ENCODE measurements at regions not wholly inside any gene's neighbourhood (a gene's known extent, or its start where the extent isn't known, plus 50 kb on each side); places are given as distances from the start of the nearest gene placed in this dataset.

DNA sequence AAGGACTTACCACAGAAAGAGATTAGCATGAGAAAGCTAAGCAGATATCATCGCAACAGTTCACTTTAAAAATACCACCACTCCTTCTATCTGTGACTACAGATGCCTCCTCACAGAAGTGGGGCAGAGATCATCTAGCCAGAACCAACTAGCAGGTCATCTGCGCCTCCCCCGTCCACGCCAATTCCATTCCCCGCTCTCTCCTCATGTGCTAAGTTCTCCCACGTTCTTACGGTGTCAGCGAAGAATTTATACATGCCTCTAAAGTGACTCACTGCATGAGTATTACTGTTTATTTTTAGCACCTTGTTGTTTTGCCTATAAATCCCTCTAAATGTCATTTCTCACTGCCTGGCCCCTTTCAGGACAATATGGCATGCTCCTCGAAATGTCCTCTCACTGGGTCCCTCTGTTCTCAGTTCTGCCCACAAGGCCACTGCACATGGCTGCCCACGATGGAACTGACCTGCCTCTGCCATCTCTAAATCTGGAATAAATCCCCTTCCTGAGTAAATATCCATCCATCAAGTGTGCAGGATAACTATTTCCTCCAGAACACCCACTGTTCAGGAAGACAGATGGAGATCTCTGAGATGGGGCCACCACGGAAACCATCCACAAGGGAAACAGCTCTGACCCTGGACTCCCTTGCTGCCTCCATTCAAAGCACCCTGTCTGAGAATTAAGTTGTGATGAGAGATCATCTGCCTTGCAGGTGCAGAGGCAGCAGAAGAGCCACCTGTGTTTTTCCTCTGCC, 137.7 kb downstream of the IRS1 start:
- TF ChIP-seq, protein P1, sequence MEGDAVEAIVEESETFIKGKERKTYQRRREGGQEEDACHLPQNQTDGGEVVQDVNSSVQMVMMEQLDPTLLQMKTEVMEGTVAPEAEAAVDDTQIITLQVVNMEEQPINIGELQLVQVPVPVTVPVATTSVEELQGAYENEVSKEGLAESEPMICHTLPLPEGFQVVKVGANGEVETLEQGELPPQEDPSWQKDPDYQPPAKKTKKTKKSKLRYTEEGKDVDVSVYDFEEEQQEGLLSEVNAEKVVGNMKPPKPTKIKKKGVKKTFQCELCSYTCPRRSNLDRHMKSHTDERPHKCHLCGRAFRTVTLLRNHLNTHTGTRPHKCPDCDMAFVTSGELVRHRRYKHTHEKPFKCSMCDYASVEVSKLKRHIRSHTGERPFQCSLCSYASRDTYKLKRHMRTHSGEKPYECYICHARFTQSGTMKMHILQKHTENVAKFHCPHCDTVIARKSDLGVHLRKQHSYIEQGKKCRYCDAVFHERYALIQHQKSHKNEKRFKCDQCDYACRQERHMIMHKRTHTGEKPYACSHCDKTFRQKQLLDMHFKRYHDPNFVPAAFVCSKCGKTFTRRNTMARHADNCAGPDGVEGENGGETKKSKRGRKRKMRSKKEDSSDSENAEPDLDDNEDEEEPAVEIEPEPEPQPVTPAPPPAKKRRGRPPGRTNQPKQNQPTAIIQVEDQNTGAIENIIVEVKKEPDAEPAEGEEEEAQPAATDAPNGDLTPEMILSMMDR (IDR thresholded peaks at IDR 0.05; ENCODE audit: borderline replicate concordance, extremely low read depth, low read length, poor library complexity, severe bottlenecking): no peak
- TF ChIP-seq EZH2 (IDR thresholded peaks at IDR 0.05; ENCODE audit: borderline replicate concordance, low read depth, low read length, severe bottlenecking): no peak
- ATAC-seq (ENCODE audit: insufficient read depth, low read depth): no peak
- H3K4me2 ChIP-seq (ENCODE audit: insufficient read depth, low read length): no peak overlapping the region
- H3K79me2 ChIP-seq (ENCODE audit: insufficient read depth, low read length): no peaks in the 10 kb centered on the region
- H3K9ac ChIP-seq (ENCODE audit: low read depth, low read length): no peak overlapping the region
- H3K9me3 ChIP-seq (ENCODE audit: insufficient read depth, low read length, severe bottlenecking): no peaks in the 10 kb centered on the region
- no peak for DNase-seq
- H3K27ac ChIP-seq (ENCODE audit: low read length): no peak overlapping the region
- no peaks in the 10 kb centered on the region for H3K36me3 ChIP-seq (ENCODE audit: insufficient read depth, low read length)
- no peaks in the 10 kb centered on the region for H4K20me1 ChIP-seq (ENCODE audit: insufficient read depth, low read length)
- no peak overlapping the region for H2AFZ ChIP-seq (ENCODE audit: low read depth, low read length)
- H3K27me3 ChIP-seq (ENCODE audit: insufficient read depth, low read length, poor library complexity): no peaks in the 10 kb centered on the region
- H3K4me3 ChIP-seq (ENCODE audit: low read depth in 1 of 2, low read length in 2 of 2): no peak overlapping the region
- no peaks in the 10 kb centered on the region for H3K4me1 ChIP-seq (ENCODE audit: insufficient read depth, low read length)

DNA sequence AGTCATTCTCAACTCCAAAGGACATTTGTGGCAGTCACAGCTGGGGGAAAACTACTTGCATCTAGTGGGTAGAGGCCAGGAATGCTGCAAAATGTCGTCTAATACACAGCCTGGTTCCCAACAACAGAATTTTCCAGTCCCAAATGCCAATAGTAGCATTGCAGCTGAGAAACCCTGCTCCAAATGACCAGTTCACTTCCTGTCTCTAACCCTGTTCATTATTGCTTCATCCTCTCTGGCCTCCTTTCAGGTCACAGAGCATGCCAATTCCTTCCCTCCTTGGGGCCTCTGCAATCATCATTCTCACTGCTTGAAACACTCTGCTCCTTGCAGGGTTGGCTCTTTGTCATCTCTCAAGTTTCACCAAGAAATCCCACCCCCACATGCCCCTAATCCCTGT, 139.1 kb downstream of the IRS1 start:
- TF ChIP-seq, protein P1 (IDR thresholded peaks at IDR 0.05; ENCODE audit: borderline replicate concordance, extremely low read depth, low read length, poor library complexity, severe bottlenecking): no peak
- no peak for TF ChIP-seq EZH2 (IDR thresholded peaks at IDR 0.05; ENCODE audit: borderline replicate concordance, low read depth, low read length, severe bottlenecking)
- ATAC-seq (ENCODE audit: insufficient read depth, low read depth) (no peak), DNase-seq (no peak)
- no peak overlapping the region for H3K27ac ChIP-seq (ENCODE audit: low read length)
- H4K20me1 ChIP-seq (ENCODE audit: insufficient read depth, low read length): no peaks in the 10 kb centered on the region
- no peaks in the 10 kb centered on the region for H3K9me3 ChIP-seq (ENCODE audit: insufficient read depth, low read length, severe bottlenecking)
- H3K36me3 ChIP-seq (ENCODE audit: insufficient read depth, low read length): no peaks in the 10 kb centered on the region
- H3K4me1 ChIP-seq (ENCODE audit: insufficient read depth, low read length): peaks cover 13% of the 10 kb centered on the region
- no peak overlapping the region for H2AFZ ChIP-seq (ENCODE audit: low read depth, low read length)
- H3K9ac ChIP-seq (ENCODE audit: low read depth, low read length): no peak overlapping the region
- no peak overlapping the region for H3K4me2 ChIP-seq (ENCODE audit: insufficient read depth, low read length)
- no peak overlapping the region for H3K4me3 ChIP-seq (ENCODE audit: low read depth in 1 of 2, low read length in 2 of 2)
- H3K79me2 ChIP-seq (ENCODE audit: insufficient read depth, low read length): no peaks in the 10 kb centered on the region
- no peaks in the 10 kb centered on the region for H3K27me3 ChIP-seq (ENCODE audit: insufficient read depth, low read length, poor library complexity)

DNA sequence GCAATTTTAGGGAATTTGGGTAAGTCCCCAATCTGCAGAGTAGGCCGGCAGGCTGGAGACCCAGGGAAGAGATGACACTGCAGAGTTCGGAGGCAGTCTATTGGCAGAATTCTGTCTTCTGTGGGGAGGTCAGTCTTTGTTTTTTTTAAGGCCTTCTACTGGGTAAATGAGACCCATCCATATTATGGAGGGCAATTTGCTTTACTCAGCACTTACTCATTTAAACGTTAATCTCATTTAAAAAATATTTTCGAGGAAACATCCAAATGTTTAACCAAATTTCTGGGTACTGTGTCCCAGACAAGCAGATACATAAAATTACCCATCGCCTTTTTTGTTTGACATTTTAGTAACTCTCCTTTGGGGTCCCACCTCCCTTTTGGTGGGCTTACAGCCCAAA, 139.5 kb downstream of the IRS1 start:
- Histone ChIP-seq H3K36me3 (ENCODE audit: insufficient read depth, low read length) (no peaks in the 10 kb centered on the region), H3K79me2 (ENCODE audit: insufficient read depth, low read length) (no peaks in the 10 kb centered on the region), H3K4me2 (ENCODE audit: insufficient read depth, low read length) (no peak overlapping the region), H3K4me1 (ENCODE audit: insufficient read depth, low read length) (peaks cover 16% of the 10 kb centered on the region), H4K20me1 (ENCODE audit: insufficient read depth, low read length) (no peaks in the 10 kb centered on the region), H3K27ac (ENCODE audit: low read length) (no peak overlapping the region), H3K9ac (ENCODE audit: low read depth, low read length) (no peak overlapping the region), H2AFZ (ENCODE audit: low read depth, low read length) (no peak overlapping the region), H3K4me3 (ENCODE audit: low read depth in 1 of 2, low read length in 2 of 2) (no peak overlapping the region), H3K9me3 (ENCODE audit: insufficient read depth, low read length, severe bottlenecking) (no peaks in the 10 kb centered on the region), H3K27me3 (ENCODE audit: insufficient read depth, low read length, poor library complexity) (no peaks in the 10 kb centered on the region)
- DNase-seq (no peak), ATAC-seq (ENCODE audit: insufficient read depth, low read depth) (no peak)
- TF ChIP-seq EZH2 (IDR thresholded peaks at IDR 0.05; ENCODE audit: borderline replicate concordance, low read depth, low read length, severe bottlenecking): no peak
- TF ChIP-seq, protein P1 (IDR thresholded peaks at IDR 0.05; ENCODE audit: borderline replicate concordance, extremely low read depth, low read length, poor library complexity, severe bottlenecking): no peak
